ENCODE measurements at regions not wholly inside any gene's neighbourhood (a gene's known extent, or its start where the extent isn't known, plus 50 kb on each side); places are given as distances from the start of the nearest gene placed in this dataset.

DNA sequence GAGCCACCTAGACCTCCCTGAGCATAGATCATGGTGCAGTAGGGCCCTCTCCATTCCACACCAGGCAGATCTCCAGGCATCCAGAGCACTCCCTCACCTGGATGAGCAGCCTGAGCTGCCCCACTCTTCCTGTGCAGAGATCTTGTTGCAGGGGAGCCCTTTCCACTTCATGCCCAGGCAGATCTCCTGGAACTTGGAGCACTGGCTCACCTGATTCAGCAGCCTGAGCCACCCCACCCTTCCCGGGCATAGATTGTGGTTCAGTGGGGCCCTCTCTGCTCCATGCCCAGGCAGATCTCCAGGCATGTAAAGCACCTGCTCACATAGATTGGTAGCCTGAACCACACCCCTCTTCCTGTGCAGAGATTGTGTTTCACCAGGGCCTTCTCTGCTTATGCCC lies 78.0 kb downstream of the SEC16B start:
- no peak for DNase-seq
- POLR2A ChIA-PET, result no interaction called here
- Histone ChIP-seq H3K36me3 (ENCODE audit: control insufficient read depth in 4 of 4, insufficient read depth in 4 of 4, low read length in 3 of 4) (no peaks in the 10 kb centered on the region), H3K4me3 (ENCODE audit: control insufficient read depth in 1 of 7, extremely low read depth in 1 of 7, insufficient read depth in 4 of 7, low read depth in 2 of 7, low read length in 6 of 7) (no peak overlapping the region), H3K27ac (ENCODE audit: insufficient read depth in 1 of 2, low read depth in 1 of 2, low read length in 2 of 2, poor library complexity in 1 of 2, severe bottlenecking in 2 of 2) (no peak overlapping the region), H3K27me3 (replicated peaks in 2 of 5; ENCODE audit: control insufficient read depth in 4 of 5, insufficient read depth in 5 of 5, low read length in 4 of 5) (no peaks in the 10 kb centered on the region), H3K4me1 (ENCODE audit: control extremely low read depth in 1 of 4, control insufficient read depth in 4 of 4, insufficient read depth in 4 of 4, low read length in 3 of 4) (no peaks in the 10 kb centered on the region), H3K9me3 (ENCODE audit: control extremely low read depth in 1 of 5, control insufficient read depth in 4 of 5, insufficient read depth in 2 of 5, low read depth in 1 of 5, low read length in 4 of 5) (peaks cover 0 to 8% (median 1%) of the 10 kb centered on the region in 5 experiments)
- CTCF ChIA-PET, result interaction anchor here (0.9 kb wide), 1 partner anchor 24 kb away, joined by 3 read pairs; no protein-coding TSS in a partner anchor
- 100% methylated on average over 1 of the region's 1 CpG for WGBS (ENCODE audit: insufficient coverage)

DNA sequence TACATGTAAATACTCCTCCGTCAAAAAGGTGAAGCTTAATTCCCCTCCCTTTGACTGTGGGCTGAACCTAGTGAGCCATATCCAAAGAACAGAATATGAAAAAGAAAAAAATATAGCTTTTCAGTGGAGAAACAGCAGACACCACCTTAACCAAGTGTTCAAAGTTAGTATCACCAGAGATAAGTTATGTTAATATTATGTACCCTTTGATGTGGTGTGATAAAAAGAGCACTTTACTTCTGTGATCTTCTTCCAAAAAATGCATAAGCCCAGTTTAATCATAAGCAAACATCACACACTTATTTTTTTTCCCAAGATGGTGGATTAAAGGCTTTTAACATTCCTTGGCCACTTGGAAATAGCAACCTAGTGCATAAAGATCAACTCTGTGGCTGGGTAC lies 79.4 kb downstream of the SEC16B start:
- Histone ChIP-seq H3K27ac (ENCODE audit: insufficient read depth in 1 of 2, low read depth in 1 of 2, low read length in 2 of 2, poor library complexity in 1 of 2, severe bottlenecking in 2 of 2) (no peak overlapping the region), H3K4me3 (ENCODE audit: control insufficient read depth in 1 of 7, extremely low read depth in 1 of 7, insufficient read depth in 4 of 7, low read depth in 2 of 7, low read length in 6 of 7) (no peak overlapping the region), H3K27me3 (replicated peaks in 2 of 5; ENCODE audit: control insufficient read depth in 4 of 5, insufficient read depth in 5 of 5, low read length in 4 of 5) (no peaks in the 10 kb centered on the region), H3K4me1 (ENCODE audit: control extremely low read depth in 1 of 4, control insufficient read depth in 4 of 4, insufficient read depth in 4 of 4, low read length in 3 of 4) (no peaks in the 10 kb centered on the region), H3K36me3 (ENCODE audit: control insufficient read depth in 4 of 4, insufficient read depth in 4 of 4, low read length in 3 of 4) (no peaks in the 10 kb centered on the region), H3K9me3 (ENCODE audit: control extremely low read depth in 1 of 5, control insufficient read depth in 4 of 5, insufficient read depth in 2 of 5, low read depth in 1 of 5, low read length in 4 of 5) (peaks cover 0 to 8% (median 1%) of the 10 kb centered on the region in 5 experiments)
- ChIA-PET CTCF (interaction anchor here (0.9 kb wide), 1 partner anchor 26 kb away, joined by 3 read pairs; no protein-coding TSS in a partner anchor), POLR2A (no interaction called here)
- WGBS (ENCODE audit: insufficient coverage), result no CpG with 5 or more reads among the region's 1 CpG
- DNase-seq, result no peak

DNA sequence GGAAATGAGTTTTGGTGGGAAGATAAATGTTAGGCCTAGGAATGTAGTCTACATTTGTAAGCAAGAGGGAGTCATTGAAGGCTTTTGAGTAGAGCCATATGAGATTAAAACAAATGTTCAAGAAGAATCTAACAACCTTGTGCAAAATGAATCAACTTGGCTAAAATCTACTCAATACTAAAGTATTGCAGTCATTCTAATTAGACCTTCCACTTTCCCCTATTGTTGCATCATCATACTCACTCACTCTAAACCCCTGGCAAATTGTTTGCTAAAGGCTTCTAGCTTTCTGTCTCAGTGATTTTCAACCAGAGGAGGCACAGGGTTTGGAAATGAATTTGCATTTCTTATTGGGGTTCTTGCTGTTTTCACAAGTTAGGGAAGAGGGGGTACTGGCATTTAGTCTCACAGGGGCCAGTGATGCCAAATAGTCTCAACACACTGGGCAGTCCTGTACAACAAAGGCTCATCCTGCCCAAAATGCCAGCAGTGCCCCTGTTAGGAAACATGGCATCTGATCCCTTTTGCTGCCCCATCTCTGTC lies 85.3 kb downstream of the SEC16B start:
- Histone ChIP-seq H3K9me3 (ENCODE audit: control extremely low read depth in 1 of 5, control insufficient read depth in 4 of 5, insufficient read depth in 2 of 5, low read depth in 1 of 5, low read length in 4 of 5) (no peaks in the 10 kb centered on the region), H3K27me3 (replicated peaks in 2 of 5; ENCODE audit: control insufficient read depth in 4 of 5, insufficient read depth in 5 of 5, low read length in 4 of 5) (peaks cover 0 to 2% (median 0%) of the 10 kb centered on the region in 5 experiments), H3K36me3 (ENCODE audit: control insufficient read depth in 4 of 4, insufficient read depth in 4 of 4, low read length in 3 of 4) (no peaks in the 10 kb centered on the region), H3K4me3 (ENCODE audit: control insufficient read depth in 1 of 7, extremely low read depth in 1 of 7, insufficient read depth in 4 of 7, low read depth in 2 of 7, low read length in 6 of 7) (no peak overlapping the region), H3K4me1 (ENCODE audit: control extremely low read depth in 1 of 4, control insufficient read depth in 4 of 4, insufficient read depth in 4 of 4, low read length in 3 of 4) (no peaks in the 10 kb centered on the region), H3K27ac (ENCODE audit: insufficient read depth in 1 of 2, low read depth in 1 of 2, low read length in 2 of 2, poor library complexity in 1 of 2, severe bottlenecking in 2 of 2) (no peak overlapping the region)
- POLR2A ChIA-PET, result no interaction called here
- no peak for DNase-seq
- CTCF ChIA-PET, result no interaction called here

DNA sequence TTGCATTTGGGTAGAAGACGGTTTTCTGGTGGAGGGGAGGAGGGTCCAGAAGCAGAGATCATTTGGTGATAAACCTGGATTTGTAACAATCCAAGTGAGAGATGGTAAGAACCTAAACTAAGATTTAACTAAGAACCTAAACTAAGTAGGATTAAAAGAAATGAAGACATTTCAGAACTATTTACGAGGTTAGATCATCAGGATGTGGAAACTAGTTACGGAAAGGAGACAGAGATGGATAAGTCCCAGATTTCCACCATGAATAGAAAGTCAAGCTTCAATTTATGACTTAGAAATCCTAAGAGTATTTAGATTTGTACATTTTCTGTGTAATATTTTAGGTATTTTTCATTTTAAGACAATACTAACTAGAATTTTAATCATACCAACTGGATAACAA lies 86.3 kb downstream of the SEC16B start:
- CTCF ChIA-PET, result no interaction called here
- DNase-seq, result no peak
- 100% methylated on average over 1 of the region's 3 CpGs for WGBS (ENCODE audit: insufficient coverage)
- no peaks in the 10 kb centered on the region for H3K9me3 ChIP-seq (ENCODE audit: control extremely low read depth in 1 of 5, control insufficient read depth in 4 of 5, insufficient read depth in 2 of 5, low read depth in 1 of 5, low read length in 4 of 5)
- POLR2A ChIA-PET, result no interaction called here
- no peaks in the 10 kb centered on the region for H3K36me3 ChIP-seq (ENCODE audit: control insufficient read depth in 4 of 4, insufficient read depth in 4 of 4, low read length in 3 of 4)
- H3K27ac ChIP-seq (ENCODE audit: insufficient read depth in 1 of 2, low read depth in 1 of 2, low read length in 2 of 2, poor library complexity in 1 of 2, severe bottlenecking in 2 of 2), result no peak overlapping the region
- peaks cover 0 to 2% (median 0%) of the 10 kb centered on the region in 5 experiments for H3K27me3 ChIP-seq (replicated peaks in 2 of 5; ENCODE audit: control insufficient read depth in 4 of 5, insufficient read depth in 5 of 5, low read length in 4 of 5)
- H3K4me3 ChIP-seq (ENCODE audit: control insufficient read depth in 1 of 7, extremely low read depth in 1 of 7, insufficient read depth in 4 of 7, low read depth in 2 of 7, low read length in 6 of 7), result no peak overlapping the region
- no peaks in the 10 kb centered on the region for H3K4me1 ChIP-seq (ENCODE audit: control extremely low read depth in 1 of 4, control insufficient read depth in 4 of 4, insufficient read depth in 4 of 4, low read length in 3 of 4)

DNA sequence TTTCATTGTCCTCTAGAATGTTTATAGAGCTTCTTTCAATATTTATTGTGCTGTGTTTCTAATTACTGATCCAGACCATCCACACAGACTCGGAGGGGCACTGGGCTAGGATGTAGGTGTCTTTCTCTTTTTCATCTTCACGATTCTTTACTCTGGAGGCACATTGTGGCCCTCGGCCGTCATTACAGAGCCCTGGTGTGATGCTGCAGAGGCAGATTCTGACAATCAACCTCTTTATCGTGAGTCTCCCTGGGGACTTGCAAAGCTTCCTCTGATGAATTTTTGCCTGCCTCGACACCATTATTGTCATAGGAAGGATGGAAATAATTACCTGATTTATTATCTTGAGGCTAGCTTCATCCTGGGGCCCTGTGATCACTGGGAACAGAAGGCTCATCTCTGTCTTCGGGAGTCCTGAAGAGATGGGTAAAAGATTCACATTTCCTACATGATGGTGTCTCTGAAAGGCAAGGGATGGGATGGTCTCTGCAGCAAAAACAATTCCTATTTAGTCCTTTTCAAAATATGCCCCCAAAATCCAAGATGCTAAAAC lies 89.4 kb downstream of the SEC16B start:
- WGBS (ENCODE audit: insufficient coverage), result 93% methylated on average over 6 of the region's 7 CpGs
- H3K36me3 ChIP-seq (ENCODE audit: control insufficient read depth in 4 of 4, insufficient read depth in 4 of 4, low read length in 3 of 4), result no peaks in the 10 kb centered on the region
- H3K4me3 ChIP-seq (ENCODE audit: control insufficient read depth in 1 of 7, extremely low read depth in 1 of 7, insufficient read depth in 4 of 7, low read depth in 2 of 7, low read length in 6 of 7), result no peak overlapping the region
- DNase-seq, result no peak
- POLR2A ChIA-PET, result no interaction called here
- peaks cover 0 to 2% (median 0%) of the 10 kb centered on the region in 5 experiments for H3K27me3 ChIP-seq (replicated peaks in 2 of 5; ENCODE audit: control insufficient read depth in 4 of 5, insufficient read depth in 5 of 5, low read length in 4 of 5)
- no peaks in the 10 kb centered on the region for H3K9me3 ChIP-seq (ENCODE audit: control extremely low read depth in 1 of 5, control insufficient read depth in 4 of 5, insufficient read depth in 2 of 5, low read depth in 1 of 5, low read length in 4 of 5)
- H3K4me1 ChIP-seq (ENCODE audit: control extremely low read depth in 1 of 4, control insufficient read depth in 4 of 4, insufficient read depth in 4 of 4, low read length in 3 of 4), result no peaks in the 10 kb centered on the region
- H3K27ac ChIP-seq (ENCODE audit: insufficient read depth in 1 of 2, low read depth in 1 of 2, low read length in 2 of 2, poor library complexity in 1 of 2, severe bottlenecking in 2 of 2), result no peak overlapping the region
- CTCF ChIA-PET, result no interaction called here

DNA sequence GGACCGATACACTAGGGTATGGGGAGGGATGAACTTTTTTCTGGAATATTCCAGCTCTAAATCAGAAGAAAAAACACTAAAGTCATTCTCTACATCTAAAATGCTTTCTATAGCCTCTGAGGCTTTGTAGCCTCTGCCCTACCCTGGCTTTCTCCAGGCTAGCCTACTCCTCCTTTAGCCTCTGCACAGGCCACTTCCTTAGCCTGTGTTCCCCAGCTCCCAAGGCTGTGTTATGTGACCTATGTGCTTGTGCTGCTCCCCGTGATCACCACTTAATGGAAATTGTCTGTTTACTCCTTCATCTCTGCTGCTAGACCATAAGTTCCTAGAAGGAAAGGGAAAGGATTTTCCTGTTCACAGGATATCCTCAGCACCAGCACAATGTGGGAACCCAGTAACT lies 92.8 kb downstream of the SEC16B start:
- no peaks in the 10 kb centered on the region for H3K9me3 ChIP-seq (ENCODE audit: control extremely low read depth in 1 of 5, control insufficient read depth in 4 of 5, insufficient read depth in 2 of 5, low read depth in 1 of 5, low read length in 4 of 5)
- POLR2A ChIA-PET, result no interaction called here
- no peak overlapping the region for H3K27ac ChIP-seq (ENCODE audit: insufficient read depth in 1 of 2, low read depth in 1 of 2, low read length in 2 of 2, poor library complexity in 1 of 2, severe bottlenecking in 2 of 2)
- 100% methylated on average over 1 of the region's 2 CpGs for WGBS (ENCODE audit: insufficient coverage)
- H3K4me1 ChIP-seq (ENCODE audit: control extremely low read depth in 1 of 4, control insufficient read depth in 4 of 4, insufficient read depth in 4 of 4, low read length in 3 of 4), result no peaks in the 10 kb centered on the region
- CTCF ChIA-PET, result no interaction called here
- no peak for DNase-seq
- no peaks in the 10 kb centered on the region for H3K36me3 ChIP-seq (ENCODE audit: control insufficient read depth in 4 of 4, insufficient read depth in 4 of 4, low read length in 3 of 4)
- peaks cover 0 to 2% (median 0%) of the 10 kb centered on the region in 5 experiments for H3K27me3 ChIP-seq (replicated peaks in 2 of 5; ENCODE audit: control insufficient read depth in 4 of 5, insufficient read depth in 5 of 5, low read length in 4 of 5)
- H3K4me3 ChIP-seq (ENCODE audit: control insufficient read depth in 1 of 7, extremely low read depth in 1 of 7, insufficient read depth in 4 of 7, low read depth in 2 of 7, low read length in 6 of 7), result no peak overlapping the region

DNA sequence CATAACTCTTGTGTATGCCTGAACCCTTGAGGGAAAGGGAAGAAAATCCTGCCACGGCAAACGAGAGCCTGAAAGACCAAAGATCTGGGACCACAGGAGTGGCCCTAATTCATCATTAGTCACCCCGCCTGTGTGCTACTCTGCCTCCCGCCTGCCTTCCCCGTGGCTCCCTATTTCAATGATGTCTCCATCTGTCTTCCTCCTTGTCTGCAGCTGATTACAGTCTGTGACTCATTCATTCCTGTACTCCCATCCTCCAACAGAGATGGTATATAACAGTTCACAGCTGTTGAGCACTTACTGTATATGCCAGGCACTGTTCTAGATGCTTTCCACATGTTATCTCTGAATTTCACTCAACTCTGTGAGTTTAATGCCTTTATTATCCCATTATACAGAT lies 96.6 kb downstream of the SEC16B start:
- Histone ChIP-seq H3K4me3 (ENCODE audit: control insufficient read depth in 1 of 7, extremely low read depth in 1 of 7, insufficient read depth in 4 of 7, low read depth in 2 of 7, low read length in 6 of 7) (no peak overlapping the region), H3K27ac (ENCODE audit: insufficient read depth in 1 of 2, low read depth in 1 of 2, low read length in 2 of 2, poor library complexity in 1 of 2, severe bottlenecking in 2 of 2) (no peak overlapping the region), H3K36me3 (ENCODE audit: control insufficient read depth in 4 of 4, insufficient read depth in 4 of 4, low read length in 3 of 4) (no peaks in the 10 kb centered on the region), H3K27me3 (replicated peaks in 2 of 5; ENCODE audit: control insufficient read depth in 4 of 5, insufficient read depth in 5 of 5, low read length in 4 of 5) (peaks cover 0 to 4% (median 0%) of the 10 kb centered on the region in 5 experiments), H3K9me3 (ENCODE audit: control extremely low read depth in 1 of 5, control insufficient read depth in 4 of 5, insufficient read depth in 2 of 5, low read depth in 1 of 5, low read length in 4 of 5) (no peaks in the 10 kb centered on the region), H3K4me1 (ENCODE audit: control extremely low read depth in 1 of 4, control insufficient read depth in 4 of 4, insufficient read depth in 4 of 4, low read length in 3 of 4) (no peaks in the 10 kb centered on the region)
- CTCF ChIA-PET, result no interaction called here
- no peak for DNase-seq
- POLR2A ChIA-PET, result no interaction called here
- WGBS (ENCODE audit: insufficient coverage), result 55% methylated on average over 5 of the region's 5 CpGs

Data from common myeloid progenitor, CD34-positive (primary cell).